ENCODE measurements at regions not wholly inside any gene's neighbourhood (a gene's known extent, or its start where the extent isn't known, plus 50 kb on each side); places are given as distances from the start of the nearest gene placed in this dataset.
"Not testable (repeated sequence)": the region's sequence is repeated elsewhere in the genome, so short reads cannot be mapped to it uniquely, and the experiment has no call there.

DNA sequence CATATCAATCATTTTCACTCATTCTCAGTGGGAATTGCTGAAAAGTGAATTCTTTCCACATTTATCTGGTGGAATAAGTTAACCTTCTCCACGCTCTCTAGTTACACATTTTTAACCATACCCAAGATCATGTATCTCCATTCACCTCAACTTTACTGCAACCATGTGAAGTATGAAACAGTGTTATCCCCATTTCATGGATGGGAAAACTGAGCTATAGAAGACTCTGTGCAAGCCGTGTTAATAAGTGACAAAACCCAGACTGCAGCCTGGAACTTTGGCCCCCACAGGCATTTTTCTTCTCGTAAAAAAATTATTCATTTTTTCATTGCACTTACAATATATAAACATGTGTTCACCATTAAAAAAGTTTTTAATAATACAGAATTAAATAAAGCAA lies 82.4 kb upstream of the CCND2 start:
- DNase-seq, result no peak

DNA sequence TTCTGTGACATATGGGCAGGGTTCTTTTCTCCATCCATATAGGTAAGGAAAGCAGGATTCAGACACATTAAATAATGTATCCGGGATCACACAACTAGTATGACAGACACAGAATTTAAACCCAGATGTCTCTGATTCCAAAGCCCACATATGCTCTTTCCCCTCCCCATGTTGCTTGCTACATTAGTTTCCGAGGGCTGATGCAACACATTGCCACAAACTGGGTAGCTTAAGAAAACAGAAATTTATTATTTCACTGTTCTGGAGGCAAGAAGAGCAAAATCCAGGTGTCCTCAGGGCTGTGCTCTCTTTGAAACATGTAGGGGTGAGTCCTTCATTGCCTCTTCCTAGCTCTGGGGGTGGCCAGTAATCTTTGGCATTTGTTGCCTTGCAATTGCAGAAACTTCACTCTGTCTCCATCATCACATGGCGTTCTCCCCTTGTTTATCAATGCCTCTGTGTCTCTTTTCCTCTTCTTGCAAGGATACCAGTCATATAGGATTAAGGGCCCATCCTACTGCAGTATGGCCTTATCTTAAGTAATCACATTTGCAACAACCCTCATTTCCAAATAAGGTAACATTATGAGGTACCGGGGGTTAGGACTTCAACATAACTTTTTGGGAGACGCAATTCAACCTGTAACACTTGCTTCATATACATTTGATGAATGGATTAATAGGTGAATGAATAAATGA lies 83.0 kb upstream of the CCND2 start:
- DNase-seq, result no peak

DNA sequence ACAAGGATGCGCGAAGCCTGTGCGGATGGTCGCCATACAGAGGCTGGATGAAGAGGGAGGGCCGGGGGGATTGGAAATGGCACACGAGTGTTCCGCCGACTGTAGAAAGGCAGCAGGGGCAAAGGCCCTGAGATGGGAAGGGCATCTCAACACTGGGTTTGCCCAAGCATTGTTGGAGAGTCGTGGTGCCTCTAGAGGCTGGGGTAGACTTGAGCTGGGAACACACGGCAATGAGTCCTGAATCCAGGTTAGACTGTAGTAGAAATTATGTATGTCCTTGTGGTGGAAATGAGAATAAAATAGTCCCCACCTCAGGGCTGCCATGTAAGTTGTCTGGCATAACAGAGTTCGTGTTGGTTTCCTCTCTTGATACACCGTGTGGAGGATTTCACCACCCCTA lies 83.8 kb upstream of the CCND2 start:
- no peak for DNase-seq

DNA sequence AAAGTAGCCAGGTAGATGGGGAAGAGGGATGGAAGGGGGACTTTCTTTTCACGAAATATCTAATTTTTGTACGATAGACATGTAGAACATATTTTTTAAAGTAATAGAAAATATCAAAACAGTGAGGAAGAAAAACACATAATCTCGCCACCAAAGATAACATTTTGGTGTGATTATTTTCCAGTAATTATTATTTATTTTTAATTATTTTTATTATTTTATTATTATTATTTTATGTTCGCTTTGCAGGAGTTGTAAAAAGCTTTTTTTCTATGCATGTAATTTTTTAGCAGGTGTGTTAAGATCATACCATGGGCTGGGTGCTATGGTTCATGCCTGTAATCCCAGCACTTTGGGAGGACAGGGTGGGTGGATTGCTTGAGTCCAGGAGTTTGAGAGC lies 85.6 kb upstream of the CCND2 start:
- no peak for DNase-seq

DNA sequence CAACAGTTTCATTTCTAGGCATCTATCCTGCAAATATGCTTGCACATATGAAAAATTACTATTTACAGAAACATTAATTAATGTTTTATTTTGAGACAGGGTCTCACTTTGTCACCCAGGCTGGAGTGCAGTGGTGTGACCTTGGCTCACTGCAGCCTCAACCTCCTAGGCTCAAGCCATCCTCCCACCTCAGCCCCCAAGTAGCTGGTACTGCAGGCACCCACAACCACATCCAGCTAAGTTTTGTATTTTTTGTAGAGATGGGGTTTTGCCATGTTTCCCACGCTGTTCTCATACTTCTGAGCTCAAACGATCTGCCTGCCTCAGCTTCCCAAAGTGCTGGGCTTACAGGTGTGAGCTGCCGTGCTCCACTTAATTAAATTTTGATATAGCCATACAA lies 86.2 kb upstream of the CCND2 start:
- not testable (repeated sequence) for DNase-seq

DNA sequence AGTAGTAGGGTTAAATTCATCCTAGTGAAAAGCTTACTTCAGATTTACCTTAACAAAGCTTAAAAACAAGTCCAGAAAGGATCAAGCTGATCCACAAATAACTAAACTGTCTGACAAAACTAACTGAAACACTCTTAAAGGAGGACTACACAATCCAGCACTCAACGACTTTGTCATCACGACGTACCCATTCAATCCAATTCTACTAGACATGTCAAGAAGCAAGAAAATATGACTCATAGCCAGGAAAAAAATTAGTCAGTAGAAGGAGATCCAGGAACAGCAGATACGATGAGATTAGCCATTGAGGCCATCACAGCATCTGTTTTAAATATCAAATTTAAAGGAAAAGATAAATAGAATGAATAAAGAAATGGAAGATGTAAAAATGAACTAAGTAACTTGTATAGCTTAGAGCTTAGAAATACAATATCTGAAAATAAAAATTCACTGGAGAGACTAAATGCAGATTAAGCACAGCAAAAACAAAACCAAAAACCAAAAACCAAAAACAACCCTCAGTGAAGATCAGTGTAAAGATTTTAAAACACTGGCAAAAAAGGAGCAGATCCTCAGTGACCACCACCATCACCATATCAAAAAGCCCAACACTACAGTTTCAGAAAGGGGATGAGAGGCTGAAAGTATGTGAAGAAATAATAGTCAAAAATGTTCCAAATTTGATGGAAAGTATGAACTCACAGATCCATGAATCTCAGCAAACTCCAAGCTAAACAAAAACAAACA lies 95.0 kb upstream of the CCND2 start:
- DNase-seq, result no peak

DNA sequence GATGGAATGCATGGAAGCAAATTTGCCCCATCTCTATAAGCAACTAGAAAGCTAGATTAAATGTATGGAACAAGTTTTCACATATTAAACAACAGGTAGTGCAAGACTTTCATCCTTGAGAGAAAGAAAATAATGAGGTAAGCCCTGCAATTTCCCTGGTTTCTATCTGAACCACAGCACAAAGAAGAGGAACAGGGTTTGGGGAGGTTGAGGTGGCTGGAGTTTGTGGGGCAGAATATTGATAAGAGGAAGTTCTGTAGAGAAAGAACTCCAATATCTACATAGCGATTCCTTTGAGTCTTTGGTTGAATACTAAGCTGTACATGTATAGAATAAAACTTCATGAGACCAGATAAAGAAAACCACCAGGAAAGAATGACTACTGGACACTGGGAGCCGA lies 96.3 kb upstream of the CCND2 start:
- DNase-seq, result no peak

DNA sequence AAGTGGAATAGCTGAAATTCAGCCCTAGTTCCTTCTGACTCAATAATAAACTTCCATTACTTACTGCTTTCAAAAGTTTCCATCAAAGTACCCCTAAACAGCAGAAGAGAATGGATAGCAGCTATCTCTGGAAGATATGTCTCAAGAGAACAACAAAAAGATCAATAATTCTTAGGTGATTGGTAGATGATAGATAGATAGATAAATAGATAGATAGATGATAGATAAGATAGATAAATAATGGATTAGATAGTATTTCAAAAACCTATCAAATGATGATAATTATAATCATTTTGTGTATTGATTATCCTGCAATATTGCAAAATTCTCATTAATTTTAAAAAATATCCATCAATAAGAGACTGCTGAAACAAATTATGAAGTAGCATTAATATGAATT lies 97.4 kb upstream of the CCND2 start:
- DNase-seq, result no peak

DNA sequence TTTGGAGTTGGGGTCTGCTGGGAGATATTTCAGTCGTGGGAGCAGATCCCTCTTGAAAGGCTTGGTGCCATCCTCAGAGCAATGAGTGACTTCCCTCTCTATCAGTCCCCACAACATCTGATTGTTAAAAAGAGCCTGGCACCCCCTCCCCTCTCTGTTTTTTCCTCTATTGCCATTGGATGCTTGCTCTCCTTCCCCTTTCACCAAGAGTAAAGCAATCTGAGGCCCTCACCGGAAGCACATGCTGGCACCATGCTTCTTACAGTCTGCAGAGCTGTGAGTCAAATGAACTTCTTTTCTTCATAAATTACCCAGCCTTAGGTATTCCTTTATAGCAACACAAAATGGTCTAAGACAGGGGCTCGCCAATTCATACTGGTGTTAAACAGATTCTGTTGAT lies 99.1 kb upstream of the CCND2 start:
- DNase-seq, result no peak

DNA sequence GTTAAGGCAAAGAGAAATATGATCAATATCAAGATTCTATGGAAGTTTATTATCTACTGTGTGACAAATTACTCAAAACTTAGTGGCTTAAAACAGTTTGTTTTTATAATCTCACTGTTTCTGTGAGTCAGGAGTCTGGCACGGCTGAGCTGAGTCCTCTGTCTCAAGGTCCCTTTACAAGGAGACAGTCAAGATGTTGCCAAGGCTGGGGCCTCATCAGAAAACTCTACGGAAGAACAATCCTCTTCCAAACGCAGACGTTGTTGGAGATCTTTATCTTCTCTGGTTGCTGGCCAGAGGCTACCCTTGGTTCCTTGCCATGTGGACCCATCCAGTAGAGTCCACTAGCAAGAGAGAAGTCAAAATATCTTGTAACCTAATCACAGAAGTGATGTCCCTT lies 100.6 kb upstream of the CCND2 start:
- no peak for DNase-seq

DNA sequence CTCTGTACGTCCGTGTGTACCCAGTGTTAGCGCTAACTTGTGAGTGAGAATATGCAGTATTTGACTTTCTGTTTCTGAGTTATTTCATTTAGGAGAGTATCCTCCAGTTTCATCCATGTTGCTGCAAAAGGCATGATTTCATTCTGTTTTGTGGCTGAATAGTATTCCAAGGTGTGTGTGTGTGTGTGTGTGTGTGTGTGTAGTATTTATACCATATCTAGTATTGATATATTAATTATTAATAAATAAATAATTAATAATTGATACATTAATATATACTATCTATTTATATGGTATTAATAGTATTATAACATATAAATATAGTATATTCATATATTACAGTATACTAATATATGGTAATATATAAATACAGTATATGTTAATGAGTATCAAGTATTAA lies 101.8 kb upstream of the CCND2 start:
- no peak for DNase-seq

DNA sequence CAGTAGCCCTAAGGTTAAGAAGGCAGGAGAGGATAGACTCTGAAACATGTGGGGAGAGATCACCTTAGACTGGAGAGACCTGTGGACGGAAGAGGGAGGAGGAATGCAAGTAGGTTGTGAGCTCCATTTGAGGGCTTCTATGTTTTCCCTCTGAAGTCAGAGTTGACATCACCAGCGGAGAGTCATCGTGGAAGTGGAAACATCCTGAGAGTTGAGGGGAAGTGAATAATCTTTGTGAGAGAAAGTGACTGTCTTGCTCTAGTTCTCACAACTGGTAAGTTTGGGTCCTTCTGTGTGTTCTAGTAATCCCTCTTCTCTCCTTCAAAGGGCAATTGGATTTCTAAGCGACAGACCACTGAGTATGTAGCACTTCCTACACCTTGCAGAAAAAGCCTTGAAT lies 103.6 kb upstream of the CCND2 start:
- no peak for DNase-seq

DNA sequence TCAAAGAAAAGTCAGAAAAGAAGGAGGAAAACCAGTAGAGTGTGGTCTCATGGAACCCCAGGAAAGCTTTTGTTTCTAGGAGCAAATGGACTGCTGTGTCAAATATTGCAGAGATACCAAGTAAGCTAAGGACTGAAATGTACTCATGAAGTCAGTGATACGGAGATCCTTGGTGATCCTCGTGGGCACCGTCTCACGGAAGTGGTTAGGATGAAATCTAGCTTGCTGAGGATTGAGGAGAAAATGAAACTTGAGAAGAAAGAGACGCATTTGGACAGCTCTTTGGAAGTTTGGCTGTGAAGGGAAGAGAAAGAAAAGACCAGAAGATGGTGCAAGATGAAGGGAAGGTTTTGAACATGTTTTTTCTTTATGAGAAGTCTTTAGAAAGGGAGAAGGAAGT lies 104.0 kb upstream of the CCND2 start:
- no peak for DNase-seq

DNA sequence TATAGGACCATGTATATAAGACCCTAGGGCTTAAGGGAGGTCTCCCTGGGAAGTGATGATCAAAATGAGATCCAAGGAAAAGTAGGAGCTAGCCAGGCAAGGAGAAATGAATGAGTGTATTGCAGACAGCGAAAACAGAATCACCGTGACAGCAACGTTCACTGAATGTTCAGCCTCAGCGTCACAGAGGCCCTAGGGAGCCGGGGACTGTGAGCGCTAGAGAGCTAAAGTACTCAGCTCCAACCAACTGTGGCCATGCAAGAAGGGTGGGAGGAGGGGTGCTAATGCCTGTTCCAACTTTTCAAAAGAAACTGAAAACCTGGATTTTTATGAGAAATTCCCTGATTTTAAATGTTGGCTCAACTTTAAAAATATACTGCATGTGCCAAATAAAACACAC lies 105.5 kb upstream of the CCND2 start:
- no peak for DNase-seq

DNA sequence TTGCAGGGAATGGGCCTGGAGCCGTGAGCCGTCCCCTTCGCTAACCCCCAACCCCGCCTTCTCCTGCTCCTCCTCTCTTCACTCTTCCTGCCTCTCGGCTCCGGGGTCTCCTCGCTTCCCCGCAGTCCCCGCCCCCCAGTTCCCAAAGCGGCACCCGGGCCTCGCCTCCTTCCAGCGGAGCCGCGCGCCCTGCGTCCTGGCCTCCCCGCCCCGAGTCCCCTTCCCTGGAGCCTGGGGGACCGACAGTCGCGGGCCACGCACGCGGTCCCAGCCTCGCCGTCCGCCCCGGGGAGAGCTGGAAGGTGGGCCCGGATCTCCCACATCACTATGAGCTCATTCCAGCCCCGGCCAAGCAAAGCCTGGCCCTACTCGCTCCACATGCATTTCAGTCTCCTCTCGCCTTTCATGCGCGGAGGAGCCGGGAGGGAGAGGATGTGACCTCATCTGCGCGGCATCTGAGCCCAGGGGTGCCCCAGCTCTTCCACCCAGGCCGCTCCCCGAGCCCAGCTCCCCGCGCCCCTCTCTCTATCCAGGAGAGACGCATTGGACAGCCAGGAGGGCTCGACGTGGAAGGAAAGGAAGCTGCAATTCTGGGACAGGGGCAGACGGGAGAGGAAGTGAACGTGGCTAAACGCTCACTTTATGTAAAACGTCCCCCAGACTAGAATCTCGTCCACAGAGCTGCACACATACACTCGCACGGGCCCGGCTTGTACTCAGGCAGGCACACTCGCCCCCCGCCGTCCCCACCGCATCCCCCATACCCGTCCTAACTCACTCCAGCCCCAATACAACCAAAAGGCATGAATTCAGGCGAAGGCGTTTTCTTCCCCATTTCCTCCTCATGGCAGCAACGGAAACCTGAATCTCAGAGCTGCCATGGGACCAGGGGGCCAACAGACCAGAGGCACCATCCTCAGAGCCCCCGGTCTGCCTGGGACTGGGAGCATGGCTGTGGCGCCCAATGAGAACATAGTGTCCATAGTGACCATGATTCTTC lies 108.7 kb upstream of the CCND2 start:
- DNase-seq, result no peak

DNA sequence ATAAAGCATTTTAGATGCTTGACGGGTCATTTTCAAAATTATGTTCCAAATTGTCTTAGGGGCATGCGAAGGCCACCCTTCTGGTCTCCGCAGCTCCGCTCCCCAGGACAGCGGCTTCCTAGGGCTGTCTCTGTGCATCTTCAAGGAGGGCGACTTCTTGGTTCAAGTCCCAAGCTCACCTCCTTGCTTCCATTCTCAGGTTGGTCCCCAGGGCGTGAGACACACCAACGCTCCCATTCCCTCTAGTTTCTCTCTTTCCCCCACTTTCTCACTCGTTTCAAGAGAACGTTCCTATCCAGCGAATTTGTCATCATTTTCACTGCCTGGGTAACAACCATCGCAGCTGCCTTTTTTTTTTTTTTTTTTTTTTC lies 109.4 kb upstream of the CCND2 start:
- no peak for DNase-seq

DNA sequence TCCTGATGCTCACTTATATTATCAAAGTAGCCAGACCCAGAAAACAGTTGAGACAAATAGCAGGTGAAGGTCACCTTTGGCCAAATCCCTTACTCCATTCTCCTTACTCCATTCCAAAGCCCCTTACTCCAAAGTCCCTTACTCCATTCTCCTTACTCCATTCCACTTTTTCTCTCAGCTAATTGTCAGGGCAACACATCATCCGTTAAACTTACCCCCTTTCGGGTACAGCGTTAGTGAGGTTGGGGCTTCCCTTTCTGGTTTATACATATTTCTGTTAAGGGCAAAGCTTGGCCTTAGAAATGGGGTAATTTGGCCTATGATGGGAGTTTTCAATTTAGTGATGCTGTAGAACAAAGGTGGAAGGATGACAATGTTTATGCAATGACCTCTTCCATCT lies 111.8 kb upstream of the CCND2 start:
- DNase-seq, result no peak

DNA sequence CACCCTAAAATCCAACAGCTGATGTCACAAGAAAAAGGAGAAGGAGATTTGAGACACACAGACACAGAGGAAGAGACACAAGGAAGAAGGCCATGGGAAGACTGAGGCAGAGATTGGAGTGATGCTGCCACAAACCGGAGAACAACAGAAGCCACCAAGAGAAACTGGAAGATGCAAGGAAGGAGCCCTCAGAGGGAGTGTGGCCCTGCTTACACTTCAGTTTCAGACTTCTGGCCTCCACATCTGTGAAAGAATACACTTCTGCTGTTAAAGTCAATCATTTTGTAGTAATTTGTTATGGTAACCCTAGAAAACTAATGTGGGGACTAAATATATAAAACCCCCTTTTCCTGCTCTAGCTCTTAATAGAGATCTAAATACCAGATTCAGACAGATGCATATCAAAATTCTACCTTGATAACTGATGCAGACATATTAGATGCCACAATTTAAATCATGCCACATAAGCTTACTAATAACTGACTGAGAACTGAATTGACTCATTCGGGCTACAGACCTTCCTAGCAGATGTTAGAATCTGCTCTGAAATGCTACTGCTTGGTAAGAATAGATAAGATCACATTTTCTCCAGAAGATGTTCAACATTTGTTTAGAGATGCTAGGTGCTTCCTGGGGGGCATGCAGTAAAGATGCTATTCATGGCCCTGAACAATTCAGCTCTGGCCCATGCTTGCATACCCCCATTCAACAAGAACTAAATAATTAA lies 113.1 kb upstream of the CCND2 start:
- no peak for DNase-seq

DNA sequence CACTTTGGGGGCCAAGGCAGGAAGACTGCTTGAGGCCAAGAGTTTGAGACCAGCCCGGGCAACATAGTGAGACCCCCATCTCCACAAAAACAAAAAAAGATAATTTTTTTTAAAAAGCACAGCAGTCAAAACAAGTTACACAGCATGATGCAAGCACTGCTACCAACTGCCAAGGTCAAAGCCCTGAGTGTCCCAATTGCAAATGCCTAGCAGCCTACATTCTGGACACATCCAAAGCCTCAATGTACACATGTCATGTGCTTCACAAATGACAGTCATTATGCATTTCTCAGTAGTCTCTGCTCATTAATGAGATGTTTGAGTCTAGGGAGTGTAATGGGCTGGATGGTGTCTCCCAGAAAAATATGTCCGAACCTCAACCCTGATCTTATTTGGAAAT lies 113.7 kb upstream of the CCND2 start:
- DNase-seq, result no peak

DNA sequence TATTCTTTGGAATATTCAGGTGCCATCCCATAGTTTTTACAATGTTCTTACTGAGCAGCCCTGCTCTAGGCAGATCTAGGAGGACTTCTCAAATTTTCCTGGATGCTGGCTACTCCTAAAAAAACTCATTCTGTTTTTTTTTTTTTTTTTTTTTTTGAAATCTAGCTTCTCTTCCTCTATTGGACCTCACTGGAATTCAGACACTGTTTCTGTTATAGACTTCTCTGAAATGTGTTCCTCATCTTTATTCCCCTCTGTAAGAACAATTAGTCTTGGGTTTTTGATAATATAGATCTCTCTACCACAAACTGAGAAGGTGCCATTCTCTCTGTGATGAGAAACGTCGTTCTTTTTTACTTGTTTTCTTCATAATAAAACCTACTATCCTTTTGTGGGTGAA lies 115.3 kb upstream of the CCND2 start:
- no peak for DNase-seq

DNA sequence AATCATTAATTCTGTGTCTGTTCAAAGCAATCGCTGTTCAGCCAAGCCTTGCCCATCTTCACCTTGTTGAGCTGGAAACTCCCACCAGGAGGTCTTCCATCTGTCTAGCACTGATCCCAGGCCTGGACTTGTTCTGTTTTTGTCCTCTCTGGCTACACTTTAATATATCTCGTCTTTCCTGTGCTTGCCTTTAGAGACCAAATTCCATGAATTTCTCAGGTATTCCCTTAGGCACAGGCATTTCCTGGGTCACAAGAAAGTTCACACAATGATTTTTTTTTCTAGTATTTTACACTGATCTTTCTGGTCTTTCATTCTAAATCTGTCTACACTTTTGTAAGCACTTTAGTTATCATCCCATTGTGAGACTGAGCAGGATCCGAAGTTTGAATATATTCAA lies 116.4 kb upstream of the CCND2 start:
- DNase-seq, result no peak

DNA sequence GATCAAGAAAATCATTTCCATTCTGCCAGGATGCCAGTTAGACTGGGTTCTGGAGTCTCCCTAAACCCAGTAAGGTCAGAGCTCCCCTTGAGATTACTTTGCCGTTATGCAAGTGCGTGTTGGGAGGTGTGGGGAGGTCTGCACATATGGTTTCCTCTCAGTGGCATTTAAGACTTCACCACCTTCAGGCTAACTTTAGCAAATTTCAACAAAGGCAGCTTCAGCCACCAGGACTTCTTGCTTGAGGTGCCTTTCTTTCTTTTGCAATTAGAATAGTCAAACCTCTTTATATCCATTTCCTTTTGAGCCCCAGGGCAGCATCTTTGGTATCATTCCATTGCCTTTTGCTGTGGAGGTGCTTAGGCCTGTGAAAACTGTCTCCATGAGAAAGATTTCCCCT lies 117.2 kb upstream of the CCND2 start:
- no peak for DNase-seq

DNA sequence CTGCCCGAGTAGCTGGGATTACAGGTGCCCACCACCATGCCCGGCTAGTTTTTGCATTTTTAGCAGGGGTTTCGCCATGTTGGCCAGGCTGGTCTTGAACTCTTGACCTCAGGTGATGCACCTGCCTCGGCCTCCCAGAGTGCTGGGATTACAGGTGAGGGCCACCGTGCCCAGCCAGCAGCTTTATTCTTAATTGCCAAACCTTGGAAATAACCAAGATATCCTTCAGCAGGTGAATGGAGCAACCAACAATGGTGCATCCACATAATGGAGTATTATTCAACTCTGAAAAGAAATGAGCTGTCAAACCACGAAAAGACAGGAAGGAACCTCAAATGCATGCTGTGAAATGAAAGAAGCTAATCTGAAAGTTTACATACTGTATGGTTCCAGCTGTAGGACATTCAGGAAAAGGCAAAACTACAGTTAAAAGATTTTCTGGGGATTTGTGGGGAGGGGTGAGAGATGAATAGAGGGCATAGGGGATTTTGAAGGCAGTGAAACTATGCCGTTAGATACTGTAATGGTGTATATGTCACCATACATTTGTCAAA lies 118.8 kb upstream of the CCND2 start:
- no peak for DNase-seq
